Body of pancreas (tissue), 4 donors: ENCODE measurements at regions not wholly inside any gene's neighbourhood (a gene's known extent, or its start where the extent isn't known, plus 50 kb on each side); places are given as distances from the start of the nearest gene placed in this dataset.

ENCODE experiments used
- POLR2A ChIP-seq, 3 donors: fragments of 450-650 bp; IDR thresholded peaks; one replicate each; pipeline ENCODE4 v1.6.1; 2016; ENCODE audit warnings: antibody characterized with exemption in 3 of 3, mild to moderate bottlenecking in 2 of 3
- TF ChIP-seq, protein P1 (sequence below), 7 experiments: fragments of 450-650 bp in 4 of 7; fragments of 200-600 bp in 3 of 7; sonication (generic) in 3 of 7; IDR thresholded peaks; one replicate each; pipeline ENCODE4 v1.5.1; 2016 to 2019; ENCODE audit warnings: antibody characterized with exemption in 7 of 7

- no peak for TF ChIP-seq POLR2A (IDR thresholded peaks at IDR 0.05)
- TF ChIP-seq, protein P1, sequence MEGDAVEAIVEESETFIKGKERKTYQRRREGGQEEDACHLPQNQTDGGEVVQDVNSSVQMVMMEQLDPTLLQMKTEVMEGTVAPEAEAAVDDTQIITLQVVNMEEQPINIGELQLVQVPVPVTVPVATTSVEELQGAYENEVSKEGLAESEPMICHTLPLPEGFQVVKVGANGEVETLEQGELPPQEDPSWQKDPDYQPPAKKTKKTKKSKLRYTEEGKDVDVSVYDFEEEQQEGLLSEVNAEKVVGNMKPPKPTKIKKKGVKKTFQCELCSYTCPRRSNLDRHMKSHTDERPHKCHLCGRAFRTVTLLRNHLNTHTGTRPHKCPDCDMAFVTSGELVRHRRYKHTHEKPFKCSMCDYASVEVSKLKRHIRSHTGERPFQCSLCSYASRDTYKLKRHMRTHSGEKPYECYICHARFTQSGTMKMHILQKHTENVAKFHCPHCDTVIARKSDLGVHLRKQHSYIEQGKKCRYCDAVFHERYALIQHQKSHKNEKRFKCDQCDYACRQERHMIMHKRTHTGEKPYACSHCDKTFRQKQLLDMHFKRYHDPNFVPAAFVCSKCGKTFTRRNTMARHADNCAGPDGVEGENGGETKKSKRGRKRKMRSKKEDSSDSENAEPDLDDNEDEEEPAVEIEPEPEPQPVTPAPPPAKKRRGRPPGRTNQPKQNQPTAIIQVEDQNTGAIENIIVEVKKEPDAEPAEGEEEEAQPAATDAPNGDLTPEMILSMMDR (IDR thresholded peaks at IDR 0.05): no peak
Observed at GRCh38 chr9:118732998-118733397, 636.2 kb downstream of the BRINP1 start.
